ENCODE measurements at regions not wholly inside any gene's neighbourhood (a gene's known extent, or its start where the extent isn't known, plus 50 kb on each side); places are given as distances from the start of the nearest gene placed in this dataset.
"Not testable (repeated sequence)": the region's sequence is repeated elsewhere in the genome, so short reads cannot be mapped to it uniquely, and the experiment has no call there.

- DNase-seq (ENCODE audit: extremely low read depth, low read depth, low spot score): no peak
These were observed 189.6 kb upstream of the TMEM132C start for GRCh38 chr12:128077211-128077916.

GRCh38 chr12:128077917-128078298 lies 189.1 kb upstream of the TMEM132C start:
- DNase-seq (ENCODE audit: extremely low read depth, low read depth, low spot score): no peak

- DNase-seq (ENCODE audit: extremely low read depth, low read depth, low spot score): no peak
These were observed 188.5 kb upstream of the TMEM132C start for GRCh38 chr12:128078301-128078971.

DNA sequence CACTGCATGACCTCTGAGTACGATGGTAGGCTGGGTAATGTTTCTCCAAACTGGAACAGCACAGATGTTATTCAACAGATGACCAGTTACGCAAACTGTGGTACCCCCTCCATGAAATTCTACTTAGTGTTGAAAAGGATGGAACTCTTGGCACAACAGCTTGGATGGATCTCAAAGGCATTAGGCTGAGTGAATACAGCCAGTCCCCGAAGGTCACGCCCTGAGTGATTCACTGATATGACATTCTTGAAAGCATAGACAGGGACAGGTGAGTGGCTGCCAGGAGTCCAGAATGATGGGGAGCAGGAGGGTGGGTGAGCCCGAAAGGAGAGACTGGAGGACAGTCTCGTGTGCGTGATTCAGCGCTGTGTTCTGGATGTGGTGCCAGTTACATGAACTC lies 187.5 kb upstream of the TMEM132C start:
- DNase-seq (ENCODE audit: extremely low read depth, low read depth, low spot score): no peak

GRCh38 chr12:128083132-128083729 lies 183.7 kb upstream of the TMEM132C start:
- DNase-seq (ENCODE audit: extremely low read depth, low read depth, low spot score): no peak

DNA sequence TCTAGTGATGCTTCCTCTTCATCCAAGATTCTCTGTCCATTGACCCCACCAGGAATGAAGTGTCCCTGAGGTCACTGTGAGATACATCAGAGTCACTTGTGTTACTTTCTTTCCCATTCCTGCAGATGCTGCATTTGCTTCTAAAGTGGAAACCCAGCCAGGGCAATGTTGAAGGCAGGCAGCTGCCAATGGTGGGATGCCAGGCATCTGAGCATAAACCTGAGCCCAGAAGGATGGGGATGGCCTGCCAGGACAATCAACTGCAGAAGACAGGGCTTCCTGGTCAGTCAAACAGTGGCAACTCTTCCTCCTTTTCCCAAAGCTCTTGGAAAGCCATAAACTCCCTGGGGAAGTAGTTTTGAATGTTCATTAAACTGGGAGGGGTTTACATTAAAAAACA lies 178.0 kb upstream of the TMEM132C start:
- no peak for DNase-seq (ENCODE audit: extremely low read depth, low read depth, low spot score)

DNA sequence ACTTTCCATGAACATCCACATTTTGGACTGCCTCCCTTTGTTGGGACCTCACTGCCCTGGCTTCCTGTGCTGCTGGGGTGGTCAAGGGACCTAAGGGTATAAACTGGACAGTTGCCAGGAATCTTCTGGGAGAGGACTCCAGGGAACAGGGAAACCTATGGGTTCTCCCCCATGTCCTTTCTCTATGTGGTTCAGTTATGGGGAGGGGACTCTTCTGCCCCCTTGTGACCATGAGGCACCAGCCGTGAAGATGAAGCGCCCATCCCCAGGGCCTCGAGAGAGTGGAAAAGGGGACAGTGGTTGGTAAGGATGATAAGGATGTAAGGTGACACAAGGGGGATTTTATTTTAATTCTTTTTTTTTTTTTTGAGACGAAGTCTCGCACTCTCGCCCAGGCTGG lies 177.0 kb upstream of the TMEM132C start:
- no peak for DNase-seq (ENCODE audit: extremely low read depth, low read depth, low spot score)

DNA sequence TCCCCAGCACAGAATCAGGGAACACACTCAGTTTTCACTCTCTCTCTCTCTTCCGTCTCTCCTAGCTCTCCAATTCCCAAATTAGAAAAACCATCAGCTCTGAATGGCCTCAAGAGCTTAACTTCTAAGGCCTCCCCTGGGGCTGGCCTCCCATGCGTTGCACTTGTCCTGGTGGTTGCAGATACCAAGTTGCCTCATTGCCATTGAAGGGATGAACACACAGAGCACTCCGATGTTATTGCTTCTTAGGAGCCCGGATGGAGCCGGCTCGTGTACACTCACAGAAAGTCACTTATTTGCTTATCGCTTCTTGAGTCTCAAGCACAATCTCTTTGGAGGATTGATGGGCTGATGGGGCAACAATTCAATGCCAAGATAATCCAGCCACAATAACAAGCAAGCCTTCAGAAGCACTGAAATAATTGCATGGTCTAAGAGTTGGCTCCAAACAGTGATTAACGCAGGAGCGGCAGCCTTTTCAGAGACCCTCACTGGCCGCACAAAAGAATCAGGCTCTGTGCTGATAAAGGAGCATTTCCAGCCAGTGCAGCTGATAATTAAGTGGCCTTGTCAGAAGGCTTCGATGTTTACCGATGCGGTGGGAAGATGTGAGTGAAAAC lies 175.8 kb upstream of the TMEM132C start:
- DNase-seq (ENCODE audit: extremely low read depth, low read depth, low spot score): no peak

- no peak for DNase-seq (ENCODE audit: extremely low read depth, low read depth, low spot score)
These were observed 175.0 kb upstream of the TMEM132C start for GRCh38 chr12:128091951-128092382.

- no peak for DNase-seq (ENCODE audit: extremely low read depth, low read depth, low spot score)
These were observed 168.2 kb upstream of the TMEM132C start for GRCh38 chr12:128098730-128099129.

- DNase-seq (ENCODE audit: extremely low read depth, low read depth, low spot score): no peak
These were observed 163.8 kb upstream of the TMEM132C start for GRCh38 chr12:128103152-128103551.

DNA sequence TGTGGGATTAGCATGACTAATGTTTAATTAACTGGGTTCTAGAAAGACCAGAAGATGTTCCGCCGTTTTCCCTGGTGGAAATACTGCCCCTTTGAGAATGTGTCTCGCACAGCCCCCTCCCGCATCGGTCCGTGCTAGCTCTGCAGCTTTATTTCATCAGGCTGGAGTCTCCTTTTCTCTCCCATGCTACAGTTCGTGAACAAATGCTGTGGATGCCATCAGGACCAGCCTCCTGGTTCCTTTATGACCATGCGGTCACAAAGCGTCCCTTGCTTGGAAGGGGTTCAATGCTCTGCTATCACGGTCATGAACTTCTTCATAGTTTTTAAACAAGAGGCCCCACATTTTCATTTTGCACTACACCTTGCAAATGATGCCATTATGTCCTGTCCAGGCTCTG lies 157.7 kb upstream of the TMEM132C start:
- no peak for DNase-seq (ENCODE audit: extremely low read depth, low read depth, low spot score)

- DNase-seq (ENCODE audit: extremely low read depth, low read depth, low spot score): no peak
These were observed 157.3 kb upstream of the TMEM132C start for GRCh38 chr12:128109636-128110035.

DNA sequence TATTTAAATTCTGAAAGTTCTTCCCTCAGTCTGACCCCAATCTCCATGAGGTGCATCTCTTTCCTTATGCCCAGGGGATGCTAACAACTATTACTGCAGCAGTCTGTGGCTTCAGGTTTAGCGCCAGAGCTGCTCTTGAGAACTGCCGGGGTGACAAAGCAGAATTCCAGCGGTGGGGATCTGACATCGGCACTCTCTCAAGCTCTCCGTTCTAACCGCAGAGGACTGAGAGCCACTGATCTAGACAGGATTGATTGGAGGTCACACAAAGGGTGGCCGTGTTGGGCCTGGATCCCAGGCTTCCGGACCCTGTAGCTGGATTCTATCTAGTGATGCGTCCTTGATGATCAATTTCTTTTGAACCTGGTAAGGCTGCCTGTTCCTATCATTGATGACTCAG lies 155.6 kb upstream of the TMEM132C start:
- DNase-seq (ENCODE audit: extremely low read depth, low read depth, low spot score): no peak

DNA sequence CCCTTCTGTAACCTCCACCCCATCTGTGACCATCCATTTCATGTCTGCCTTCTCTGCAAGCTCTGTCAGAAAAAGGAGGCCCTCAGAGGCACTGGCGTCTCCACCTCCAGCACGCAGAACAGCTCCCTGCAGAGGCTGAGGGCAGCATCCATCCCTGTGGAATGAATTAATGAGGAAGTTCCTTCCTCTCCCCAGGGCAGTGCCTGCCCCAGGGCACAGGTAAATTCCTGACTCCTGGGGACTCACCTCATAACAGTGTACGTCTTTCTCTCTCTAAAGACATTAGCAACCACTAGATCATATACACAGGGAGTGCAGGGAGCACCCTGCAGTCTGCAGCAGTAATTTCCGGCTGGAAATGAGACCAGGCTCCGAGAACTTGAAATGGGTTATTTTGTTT lies 155.0 kb upstream of the TMEM132C start:
- DNase-seq (ENCODE audit: extremely low read depth, low read depth, low spot score): no peak

- not testable (repeated sequence) for DNase-seq (ENCODE audit: extremely low read depth, low read depth, low spot score)
These were observed 153.7 kb upstream of the TMEM132C start for GRCh38 chr12:128113250-128113649.

- no peak for DNase-seq (ENCODE audit: extremely low read depth, low read depth, low spot score)
These were observed 152.5 kb upstream of the TMEM132C start for GRCh38 chr12:128114485-128114884.

GRCh38 chr12:128116537-128116936 lies 150.4 kb upstream of the TMEM132C start:
- no peak for DNase-seq (ENCODE audit: extremely low read depth, low read depth, low spot score)

- no peak for DNase-seq (ENCODE audit: extremely low read depth, low read depth, low spot score)
These were observed 146.9 kb upstream of the TMEM132C start for GRCh38 chr12:128120035-128120434.

DNA sequence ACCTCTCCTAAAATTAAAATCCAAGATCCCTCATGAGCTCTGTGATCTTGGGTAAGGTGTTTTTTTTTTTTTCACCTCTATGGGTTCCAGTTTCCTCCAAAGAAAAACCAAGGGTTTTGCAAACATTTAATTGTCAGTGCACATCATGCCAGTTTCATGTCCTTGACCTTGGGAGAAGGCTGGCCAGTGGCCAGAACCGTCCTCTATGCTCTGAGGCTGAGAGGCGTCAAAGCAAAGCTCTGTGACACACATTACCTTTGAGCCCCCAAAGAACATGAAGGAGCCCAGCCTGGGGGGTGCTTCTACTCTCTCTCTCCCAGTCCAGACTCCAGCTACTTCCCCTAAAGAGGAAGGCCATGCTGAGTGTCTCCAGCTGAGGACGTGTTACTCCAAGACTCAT lies 145.5 kb upstream of the TMEM132C start:
- DNase-seq (ENCODE audit: extremely low read depth, low read depth, low spot score): no peak

DNA sequence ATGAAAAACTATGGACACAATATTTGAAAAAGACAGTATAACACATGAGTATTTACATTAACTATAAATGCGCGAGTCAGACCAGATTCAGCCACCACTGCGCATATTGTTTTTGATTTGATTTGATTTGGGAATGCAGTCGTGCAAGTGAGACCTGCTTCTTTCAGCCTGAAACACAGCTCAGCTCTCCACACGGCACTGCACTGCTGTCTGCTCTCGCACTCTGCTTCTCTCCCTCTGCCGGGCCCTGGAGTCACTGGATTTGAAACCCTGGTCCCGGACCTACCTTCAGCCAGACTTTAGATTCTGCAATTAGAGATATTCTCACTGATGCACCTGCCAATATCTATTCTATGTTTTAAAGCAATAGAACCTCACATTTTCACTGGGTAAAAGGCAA lies 143.9 kb upstream of the TMEM132C start:
- no peak for DNase-seq (ENCODE audit: extremely low read depth, low read depth, low spot score)

- no peak for DNase-seq (ENCODE audit: extremely low read depth, low read depth, low spot score)
These were observed 135.0 kb upstream of the TMEM132C start for GRCh38 chr12:128131955-128132354.

Measured in glomerular endothelial cell (primary cell).